Suprapubic skin (tissue), 4 donors: ENCODE measurements at regions not wholly inside any gene's neighbourhood (a gene's known extent, or its start where the extent isn't known, plus 50 kb on each side); places are given as distances from the start of the nearest gene placed in this dataset.

Source experiments
- DNase-seq, 2 donors: peaks; one replicate each; pipeline ENCODE4 v3.0.0-alpha.2; 2019; ENCODE audit warnings: low spot score in 2 of 2
- H3K27ac ChIP-seq: fragments of 200-600 bp; sonication (generic); one replicate; pipeline ENCODE4 v1.5.1; 2019
- H3K27me3 ChIP-seq: fragments of 200-600 bp; sonication (generic); one replicate; pipeline ENCODE4 v1.5.1; 2019
- H3K36me3 ChIP-seq: fragments of 200-600 bp; sonication (generic); one replicate; pipeline ENCODE4 v1.5.1; 2019
- H3K4me1 ChIP-seq: fragments of 200-600 bp; sonication (generic); one replicate; pipeline ENCODE4 v1.5.1; 2019
- H3K4me3 ChIP-seq: fragments of 200-600 bp; sonication (generic); one replicate; pipeline ENCODE4 v1.5.1; 2019; ENCODE audit warnings: mild to moderate bottlenecking
- H3K9me3 ChIP-seq: fragments of 200-600 bp; sonication (generic); one replicate; pipeline ENCODE4 v1.5.1; 2019
- EP300 ChIP-seq: sonication (generic); formaldehyde crosslinking; IDR thresholded peaks from one replicate; pipeline ENCODE4 v1.6.1; 2017; ENCODE audit warnings: antibody characterized with exemption
- POLR2A ChIP-seq, 2 donors: fragments of 450-650 bp; IDR thresholded peaks; one replicate each; pipeline ENCODE4 v1.6.1; 2017; ENCODE audit warnings: antibody characterized with exemption in 2 of 2, mild to moderate bottlenecking in 2 of 2, moderate library complexity in 2 of 2
- POLR2AphosphoS5 ChIP-seq, 3 donors: sonication (generic); formaldehyde crosslinking; IDR thresholded peaks; one replicate each; pipeline ENCODE4 v1.6.1; 2017; ENCODE audit warnings: antibody characterized with exemption in 3 of 3
- WGBS: methylation state at CpG from one replicate; pipeline ENCODE4 v1.1.5; 2018; 5-methylcytosine and 5-hydroxymethylcytosine counted together
- TF ChIP-seq, protein P1 (sequence below), 2 donors: fragments of 200-600 bp in 1 of 2; fragments of 450-650 bp in 1 of 2; sonication (generic) in 1 of 2; IDR thresholded peaks; one replicate each; pipeline ENCODE4 v1.5.1; 2016 to 2019; ENCODE audit warnings: antibody characterized with exemption in 2 of 2, mild to moderate bottlenecking in 1 of 2, moderate library complexity in 1 of 2

DNA sequence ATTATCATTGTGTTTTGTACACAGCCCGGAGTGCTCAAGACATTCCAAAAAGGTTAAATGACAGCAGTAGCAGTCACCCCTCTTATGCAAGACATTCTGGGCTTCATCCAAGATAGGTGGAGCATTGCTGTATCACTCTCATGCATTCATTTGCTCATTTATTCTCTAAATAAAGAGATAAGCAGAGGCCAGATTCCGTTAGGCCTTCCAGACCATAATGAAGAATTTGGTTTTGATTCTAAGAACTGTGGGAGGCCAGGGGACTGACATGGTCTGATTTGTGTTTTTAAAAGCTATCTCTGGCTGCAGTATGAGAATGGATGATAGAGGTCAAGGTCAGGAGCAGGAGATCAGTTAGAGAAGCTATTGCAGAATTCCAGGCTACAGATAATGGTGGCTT is 145.8 kb downstream of the KCNRG start:
- Histone ChIP-seq H3K27ac (no peak overlapping the region), H3K9me3 (no peaks in the 10 kb centered on the region), H3K27me3 (no peaks in the 10 kb centered on the region), H3K4me3 (no peak overlapping the region), H3K4me1 (no peaks in the 10 kb centered on the region), H3K36me3 (no peaks in the 10 kb centered on the region)
- no peak for TF ChIP-seq POLR2A (IDR thresholded peaks at IDR 0.05)
- TF ChIP-seq POLR2AphosphoS5 (IDR thresholded peaks at IDR 0.05): no peak
- TF ChIP-seq, protein P1, sequence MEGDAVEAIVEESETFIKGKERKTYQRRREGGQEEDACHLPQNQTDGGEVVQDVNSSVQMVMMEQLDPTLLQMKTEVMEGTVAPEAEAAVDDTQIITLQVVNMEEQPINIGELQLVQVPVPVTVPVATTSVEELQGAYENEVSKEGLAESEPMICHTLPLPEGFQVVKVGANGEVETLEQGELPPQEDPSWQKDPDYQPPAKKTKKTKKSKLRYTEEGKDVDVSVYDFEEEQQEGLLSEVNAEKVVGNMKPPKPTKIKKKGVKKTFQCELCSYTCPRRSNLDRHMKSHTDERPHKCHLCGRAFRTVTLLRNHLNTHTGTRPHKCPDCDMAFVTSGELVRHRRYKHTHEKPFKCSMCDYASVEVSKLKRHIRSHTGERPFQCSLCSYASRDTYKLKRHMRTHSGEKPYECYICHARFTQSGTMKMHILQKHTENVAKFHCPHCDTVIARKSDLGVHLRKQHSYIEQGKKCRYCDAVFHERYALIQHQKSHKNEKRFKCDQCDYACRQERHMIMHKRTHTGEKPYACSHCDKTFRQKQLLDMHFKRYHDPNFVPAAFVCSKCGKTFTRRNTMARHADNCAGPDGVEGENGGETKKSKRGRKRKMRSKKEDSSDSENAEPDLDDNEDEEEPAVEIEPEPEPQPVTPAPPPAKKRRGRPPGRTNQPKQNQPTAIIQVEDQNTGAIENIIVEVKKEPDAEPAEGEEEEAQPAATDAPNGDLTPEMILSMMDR (IDR thresholded peaks at IDR 0.05): no peak
- TF ChIP-seq EP300: no peak
- no peak for DNase-seq
- 75% methylated on average over 2 of the region's 2 CpGs for WGBS

DNA sequence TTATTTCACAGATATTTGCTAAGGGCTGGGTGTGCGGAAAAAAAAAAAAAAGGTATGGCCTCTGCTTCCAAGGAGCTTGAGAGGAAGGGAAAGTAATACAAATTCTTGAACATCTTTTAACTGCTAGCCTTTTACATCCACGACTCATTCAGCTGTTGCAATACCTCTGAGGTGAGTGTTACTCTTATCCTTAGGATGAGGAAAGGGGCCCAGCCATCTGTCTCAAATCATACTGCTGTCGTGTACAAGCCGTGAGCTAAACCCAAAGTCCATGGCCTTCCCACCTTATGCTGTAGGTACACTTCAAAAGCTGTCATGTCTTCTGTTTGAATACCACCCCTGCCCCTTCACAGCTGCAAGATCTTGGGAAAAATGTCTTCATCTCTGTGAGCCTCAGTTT is 146.8 kb downstream of the KCNRG start:
- no peak for DNase-seq
- WGBS: 91% methylated on average over 4 of the region's 4 CpGs

DNA sequence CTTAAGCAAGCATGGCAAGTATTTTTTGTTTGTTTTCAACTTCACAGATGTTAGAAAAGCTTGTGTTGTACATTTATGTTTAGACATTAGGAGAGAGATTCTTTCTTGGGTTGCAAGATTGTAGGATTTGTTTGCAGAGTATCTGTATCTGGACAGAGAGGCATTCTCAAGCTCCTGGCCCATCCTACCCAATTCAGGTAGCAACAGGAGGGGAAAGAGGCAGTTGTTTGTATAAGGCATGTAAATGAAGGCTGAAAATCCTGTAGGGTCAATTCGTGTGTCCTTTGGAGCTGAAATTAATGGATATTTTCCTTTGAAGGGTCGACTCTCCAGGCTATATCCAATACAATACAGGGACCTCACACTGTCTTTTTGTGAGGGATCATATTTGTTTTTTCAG is 147.3 kb downstream of the KCNRG start:
- 46% methylated on average over 2 of the region's 2 CpGs for WGBS
- Histone ChIP-seq H3K27ac (no peak overlapping the region), H3K9me3 (no peaks in the 10 kb centered on the region), H3K27me3 (no peaks in the 10 kb centered on the region), H3K36me3 (no peaks in the 10 kb centered on the region), H3K4me3 (no peak overlapping the region), H3K4me1 (no peaks in the 10 kb centered on the region)
- TF ChIP-seq POLR2A (IDR thresholded peaks at IDR 0.05): no peak
- no peak for TF ChIP-seq POLR2AphosphoS5 (IDR thresholded peaks at IDR 0.05)
- no peak for TF ChIP-seq EP300
- TF ChIP-seq, protein P1 (IDR thresholded peaks at IDR 0.05): no peak
- DNase-seq: no peak

More for the DNA sequence above, 146.8 kb downstream of the KCNRG start:
- H3K4me3 ChIP-seq: no peak overlapping the region
- no peaks in the 10 kb centered on the region for H3K36me3 ChIP-seq
- no peaks in the 10 kb centered on the region for H3K4me1 ChIP-seq
- no peaks in the 10 kb centered on the region for H3K9me3 ChIP-seq
- H3K27me3 ChIP-seq: no peaks in the 10 kb centered on the region
- TF ChIP-seq POLR2A (IDR thresholded peaks at IDR 0.05): no peak
- TF ChIP-seq POLR2AphosphoS5 (IDR thresholded peaks at IDR 0.05): no peak
- no peak for TF ChIP-seq EP300
- H3K27ac ChIP-seq: no peak overlapping the region

DNA sequence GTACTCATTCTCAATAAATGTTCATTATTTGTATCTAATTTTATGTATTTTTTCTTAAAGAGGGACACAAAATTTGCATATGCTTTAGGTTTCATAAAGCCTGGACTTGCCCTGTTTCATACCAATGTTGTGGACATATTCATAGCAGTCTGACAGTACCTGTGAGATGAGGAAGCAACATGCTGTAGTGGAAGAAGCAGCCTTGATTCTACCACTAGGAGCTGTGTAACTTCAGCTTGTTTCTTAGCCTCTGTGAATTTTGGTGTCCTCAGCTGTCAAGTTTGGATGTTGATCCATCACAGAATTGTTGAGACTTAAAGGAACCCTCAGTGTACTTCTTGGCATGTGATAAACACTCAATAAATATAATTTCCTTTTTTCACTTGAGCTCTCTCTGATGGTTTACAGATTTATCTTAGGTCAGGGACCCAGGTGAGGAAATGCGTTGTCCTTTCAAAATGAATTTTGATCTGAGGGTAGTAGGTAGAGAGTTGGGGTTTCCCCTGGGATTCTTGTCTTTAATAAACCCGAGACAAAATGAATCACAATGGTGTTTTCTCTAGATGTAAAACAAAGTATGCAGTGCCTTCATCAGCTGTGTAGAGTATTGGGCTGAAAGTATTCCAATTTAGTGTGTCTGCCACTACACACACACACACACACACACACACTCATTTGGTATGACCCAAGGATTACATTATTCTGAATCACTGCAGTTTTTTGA is 152.1 kb downstream of the KCNRG start:
- Histone ChIP-seq H3K4me3 (no peak overlapping the region), H3K4me1 (no peaks in the 10 kb centered on the region), H3K9me3 (no peaks in the 10 kb centered on the region), H3K27me3 (no peaks in the 10 kb centered on the region), H3K27ac (no peak overlapping the region), H3K36me3 (no peaks in the 10 kb centered on the region)
- DNase-seq: no peak
- WGBS: 80% methylated on average over 2 of the region's 2 CpGs
- no peak for TF ChIP-seq EP300
- TF ChIP-seq, protein P1 (IDR thresholded peaks at IDR 0.05): no peak
- no peak for TF ChIP-seq POLR2AphosphoS5 (IDR thresholded peaks at IDR 0.05)
- TF ChIP-seq POLR2A (IDR thresholded peaks at IDR 0.05): no peak

GRCh38 chr13:50167967-50168366 is 152.7 kb downstream of the KCNRG start:
- WGBS: 70% methylated on average over 4 of the region's 4 CpGs
- no peaks in the 10 kb centered on the region for H3K27me3 ChIP-seq
- no peak for DNase-seq
- no peaks in the 10 kb centered on the region for H3K9me3 ChIP-seq
- no peak overlapping the region for H3K4me3 ChIP-seq
- H3K4me1 ChIP-seq: no peaks in the 10 kb centered on the region
- TF ChIP-seq, protein P1 (IDR thresholded peaks at IDR 0.05): no peak
- TF ChIP-seq EP300: no peak
- no peak for TF ChIP-seq POLR2AphosphoS5 (IDR thresholded peaks at IDR 0.05)
- no peak for TF ChIP-seq POLR2A (IDR thresholded peaks at IDR 0.05)
- H3K27ac ChIP-seq: no peak overlapping the region
- no peaks in the 10 kb centered on the region for H3K36me3 ChIP-seq

DNA sequence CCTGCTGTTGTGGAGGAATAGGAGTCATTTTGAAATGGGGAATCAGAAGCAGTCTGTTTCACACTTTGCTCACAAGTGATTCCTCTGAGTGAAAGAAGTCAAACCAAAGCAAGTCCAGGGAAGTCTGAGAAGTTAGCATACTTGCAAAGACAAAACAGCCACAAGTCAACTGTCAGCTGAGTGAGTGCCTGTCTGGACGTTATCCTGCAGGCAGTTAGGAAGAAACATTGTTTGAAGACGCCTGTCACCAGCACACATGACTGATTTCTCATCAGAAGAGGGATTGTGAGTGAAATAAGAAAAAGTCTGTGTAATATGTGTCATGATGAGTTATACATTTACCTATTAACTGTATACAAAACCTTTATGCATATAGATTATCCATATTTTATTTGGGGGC is 153.5 kb downstream of the KCNRG start:
- Histone ChIP-seq H3K4me1 (no peaks in the 10 kb centered on the region), H3K9me3 (no peaks in the 10 kb centered on the region), H3K4me3 (no peak overlapping the region), H3K27ac (no peak overlapping the region), H3K36me3 (no peaks in the 10 kb centered on the region), H3K27me3 (no peaks in the 10 kb centered on the region)
- 63% methylated on average over 2 of the region's 2 CpGs for WGBS
- no peak for TF ChIP-seq EP300
- TF ChIP-seq, protein P1 (IDR thresholded peaks at IDR 0.05): no peak
- no peak for TF ChIP-seq POLR2AphosphoS5 (IDR thresholded peaks at IDR 0.05)
- no peak for TF ChIP-seq POLR2A (IDR thresholded peaks at IDR 0.05)
- DNase-seq: no peak
